Nephron (organoid): ENCODE measurements at regions not wholly inside any gene's neighbourhood (a gene's known extent, or its start where the extent isn't known, plus 50 kb on each side); places are given as distances from the start of the nearest gene placed in this dataset.

Source experiments
- H3K27ac Mint-ChIP-seq, 3 experiments: 2 replicates each; pipeline ENCODE4 v1.8.0; 2020; ENCODE audit warnings: mixed read lengths in 3 of 3, mild to moderate bottlenecking in 2 of 3, moderate library complexity in 1 of 3
- H3K27me3 Mint-ChIP-seq: 2 replicates; pipeline ENCODE4 v1.8.0; 2021; ENCODE audit warnings: low read depth, mild to moderate bottlenecking, moderate library complexity, mixed read lengths
- H3K36me3 Mint-ChIP-seq: 2 replicates; pipeline ENCODE4 v1.8.0; 2020; ENCODE audit warnings: low read depth, mixed read lengths
- H3K4me1 Mint-ChIP-seq: 2 replicates; pipeline ENCODE4 v1.8.0; 2020; ENCODE audit warnings: mixed read lengths
- H3K4me3 Mint-ChIP-seq, 3 experiments: 2 replicates each; pipeline ENCODE4 v1.8.0; 2020; ENCODE audit warnings: mild to moderate bottlenecking in 3 of 3, mixed read lengths in 3 of 3, moderate library complexity in 2 of 3
- H3K9me3 Mint-ChIP-seq: 2 replicates; pipeline ENCODE4 v1.8.0; 2020; ENCODE audit warnings: mixed read lengths
- CTCF ChIP-seq, 3 experiments: fragments of 200-600 bp; sonication (generic); IDR thresholded peaks; one replicate each; pipeline ENCODE4 v1.5.0; 2021; ENCODE audit warnings: antibody characterized with exemption in 3 of 3; ENCODE audit not compliant: unreplicated experiment in 3 of 3

DNA sequence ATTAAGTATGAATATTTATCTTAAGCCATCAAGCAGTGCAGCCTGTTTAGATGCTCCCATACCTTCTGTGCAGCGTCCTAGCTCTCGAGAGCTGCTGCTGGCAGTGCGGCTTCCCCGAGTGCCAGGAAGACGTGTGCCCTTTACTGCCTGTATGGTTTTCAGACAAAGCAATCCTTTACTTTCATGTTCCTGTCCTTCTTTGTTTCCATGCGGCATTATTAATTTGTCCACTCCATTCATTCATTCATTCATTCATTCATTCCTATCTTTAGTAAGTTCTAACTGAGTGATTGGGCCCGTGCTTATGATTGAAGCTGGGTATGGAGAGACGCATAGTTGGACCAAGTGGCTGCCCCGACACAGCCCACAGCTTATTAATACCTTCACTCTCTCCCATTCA is 446.6 kb upstream of the HNRNPA3 start:
- H3K4me3 Mint-ChIP-seq: no peak overlapping the region
- no peaks in the 10 kb centered on the region for H3K9me3 Mint-ChIP-seq
- no peaks in the 10 kb centered on the region for H3K36me3 Mint-ChIP-seq
- H3K27me3 Mint-ChIP-seq: peaks cover 5% of the 10 kb centered on the region
- H3K4me1 Mint-ChIP-seq: peaks cover 44% of the 10 kb centered on the region
- H3K27ac Mint-ChIP-seq: peak overlapping the region in 1 of 3 experiments; percentile 9
- TF ChIP-seq CTCF (IDR thresholded peaks at IDR 0.05; ENCODE audit: unreplicated experiment in 3 of 3): no peak

- Mint-ChIP-seq H3K27ac (no peak overlapping the region), H3K36me3 (peaks cover 9% of the 10 kb centered on the region), H3K4me3 (no peak overlapping the region), H3K9me3 (peaks cover 15% of the 10 kb centered on the region), H3K27me3 (peaks cover 11% of the 10 kb centered on the region), H3K4me1 (peaks cover 31% of the 10 kb centered on the region)
- no peak for TF ChIP-seq CTCF (IDR thresholded peaks at IDR 0.05; ENCODE audit: unreplicated experiment in 3 of 3)
Measured at GRCh38 chr2:176768185-176768584, 444.4 kb upstream of the HNRNPA3 start.

DNA sequence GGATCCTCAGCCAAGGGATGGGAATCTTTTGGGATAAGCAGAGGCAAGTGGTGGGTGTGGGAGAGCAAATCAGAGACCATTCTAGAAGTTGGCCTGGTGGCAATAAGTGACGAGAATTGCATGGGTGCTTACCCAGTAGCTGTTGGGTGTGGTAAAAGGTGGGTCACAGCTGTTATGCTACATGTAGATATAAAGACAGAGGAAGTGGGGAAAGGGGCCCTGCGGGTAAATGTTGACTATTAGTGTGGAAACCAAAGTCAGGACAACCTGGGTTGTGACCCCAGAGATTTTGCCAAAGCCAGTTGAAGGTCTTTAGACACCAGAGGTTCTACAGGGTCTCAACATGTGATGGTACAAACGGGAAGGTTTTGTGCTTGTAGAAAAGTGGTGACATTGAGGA is 443.6 kb upstream of the HNRNPA3 start:
- H3K27ac Mint-ChIP-seq: peak overlapping the region; percentile 11 to 48 (median 40)
- TF ChIP-seq CTCF (IDR thresholded peaks at IDR 0.05; ENCODE audit: unreplicated experiment in 3 of 3): no peak
- H3K4me3 Mint-ChIP-seq: no peak overlapping the region
- peaks cover 23% of the 10 kb centered on the region for H3K4me1 Mint-ChIP-seq
- peaks cover 10% of the 10 kb centered on the region for H3K27me3 Mint-ChIP-seq
- H3K9me3 Mint-ChIP-seq: peaks cover 21% of the 10 kb centered on the region
- peaks cover 13% of the 10 kb centered on the region for H3K36me3 Mint-ChIP-seq

DNA sequence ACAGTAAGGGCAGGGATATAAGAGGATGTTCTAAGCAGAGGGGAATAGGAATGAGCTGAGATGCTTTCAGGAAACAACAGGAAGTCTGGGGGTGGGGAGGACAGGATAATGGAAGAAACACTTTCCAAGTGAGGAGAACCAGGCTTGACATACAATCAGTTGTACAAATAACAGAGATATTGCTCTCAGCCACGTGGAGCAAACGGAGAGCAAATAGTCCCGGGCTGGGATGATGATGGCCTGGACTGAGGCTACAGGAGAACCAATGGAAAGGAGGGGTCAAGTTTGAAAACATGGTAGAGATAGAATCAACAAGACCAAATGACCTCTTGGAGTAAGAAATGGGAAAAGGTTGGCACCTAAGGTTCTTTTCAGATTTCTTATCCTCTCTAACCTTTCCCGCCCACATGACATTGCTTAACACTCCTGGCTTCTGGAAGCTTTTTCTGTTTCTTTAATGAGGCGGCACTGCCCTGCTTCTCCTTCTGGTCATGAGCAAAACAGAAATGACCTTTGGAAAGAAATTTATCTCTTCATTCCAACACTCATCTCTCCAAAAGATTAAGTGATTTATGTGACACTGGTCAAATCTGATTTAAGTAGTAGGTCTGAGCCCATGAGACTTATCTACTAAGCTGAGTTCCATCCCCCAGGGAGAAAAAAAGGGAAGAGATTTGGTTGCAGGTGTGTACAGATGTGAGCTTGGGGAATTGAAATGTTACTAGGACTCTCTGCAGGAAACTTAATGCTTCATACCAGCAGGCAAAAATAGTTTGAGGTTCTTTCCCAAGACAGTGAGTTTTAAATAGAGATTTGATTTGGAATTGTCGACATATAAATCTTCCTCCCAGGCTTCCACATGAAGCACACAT is 442.9 kb upstream of the HNRNPA3 start:
- Mint-ChIP-seq H3K27me3 (peaks cover 6% of the 10 kb centered on the region), H3K4me1 (peaks cover 17% of the 10 kb centered on the region)
- TF ChIP-seq CTCF (IDR thresholded peaks at IDR 0.05; ENCODE audit: unreplicated experiment in 3 of 3): no peak

GRCh38 chr2:176772816-176773215 is 439.8 kb upstream of the HNRNPA3 start:
- H3K4me1 Mint-ChIP-seq: peaks cover 29% of the 10 kb centered on the region
- TF ChIP-seq CTCF (IDR thresholded peaks at IDR 0.05; ENCODE audit: unreplicated experiment in 3 of 3): no peak

More for the DNA sequence above, 442.9 kb upstream of the HNRNPA3 start:
- Mint-ChIP-seq H3K9me3 (peaks cover 21% of the 10 kb centered on the region), H3K27ac (peak overlapping the region; percentile 11 to 48 (median 40)), H3K36me3 (peaks cover 13% of the 10 kb centered on the region), H3K4me3 (no peak overlapping the region)

More at GRCh38 chr2:176772816-176773215, 439.8 kb upstream of the HNRNPA3 start:
- Mint-ChIP-seq H3K36me3 (peaks cover 13% of the 10 kb centered on the region), H3K9me3 (peaks cover 24% of the 10 kb centered on the region), H3K27ac (no peak overlapping the region), H3K27me3 (peaks cover 6% of the 10 kb centered on the region), H3K4me3 (no peak overlapping the region)
